Lung (tissue), 11 donors: ENCODE measurements at regions not wholly inside any gene's neighbourhood (a gene's known extent, or its start where the extent isn't known, plus 50 kb on each side); places are given as distances from the start of the nearest gene placed in this dataset.

Source experiments
- ATAC-seq: fragments of 200-7000 bp; cut with Tn5 transposase; one replicate; pipeline ENCODE4 v1.9.1; 2020; ENCODE audit warnings: moderate number of reproducible peaks; ENCODE audit not compliant: insufficient read depth, low FRiP score
- DNase-seq, 3 donors: peaks; one replicate each; pipeline ENCODE4 v3.0.0-alpha.2; 2013 to 2017
- H3K27ac ChIP-seq, 2 donors: one replicate each; pipeline ENCODE4 v1.5.1; 2013; ENCODE audit warnings: mild to moderate bottlenecking in 2 of 2, moderate library complexity in 2 of 2, control low read depth in 1 of 2, inconsistent platforms in 1 of 2, low read depth in 1 of 2, low read length in 1 of 2
- H3K27me3 ChIP-seq, 3 donors: one replicate each; pipeline ENCODE4 v1.5.1; 2013; ENCODE audit warnings: low read length in 2 of 3; ENCODE audit not compliant: control insufficient read depth in 3 of 3, insufficient read depth in 3 of 3
- H3K36me3 ChIP-seq, 4 donors: one replicate each; pipeline ENCODE4 v1.5.1; 2013; ENCODE audit warnings: low read length in 4 of 4, mild to moderate bottlenecking in 1 of 4, moderate library complexity in 1 of 4; ENCODE audit not compliant: control insufficient read depth in 4 of 4, insufficient read depth in 4 of 4
- H3K4me1 ChIP-seq, 5 donors: one replicate each; pipeline ENCODE4 v1.5.1; 2013; ENCODE audit warnings: low read length in 5 of 5, mild to moderate bottlenecking in 2 of 5, moderate library complexity in 1 of 5; ENCODE audit not compliant: control insufficient read depth in 5 of 5, insufficient read depth in 5 of 5
- H3K4me3 ChIP-seq: one replicate; pipeline ENCODE4 v1.5.1; 2013; ENCODE audit warnings: mild to moderate bottlenecking, control low read depth, moderate library complexity
- H3K9ac ChIP-seq, 2 donors: one replicate each; pipeline ENCODE4 v1.5.1; 2013; ENCODE audit warnings: low read length in 2 of 2, control low read depth in 1 of 2; ENCODE audit not compliant: insufficient read depth in 1 of 2
- H3K9me3 ChIP-seq, 4 donors: one replicate each; pipeline ENCODE4 v1.5.1; 2013; ENCODE audit warnings: low read length in 3 of 4, mild to moderate bottlenecking in 1 of 4, moderate library complexity in 1 of 4; ENCODE audit not compliant: control insufficient read depth in 4 of 4, insufficient read depth in 3 of 4
- WGBS, 2 donors: extraction: QIAGEN DNeasy Blood & Tissue Kit; methylation state at CpG; one replicate each; pipeline ENCODE4 v1.1.7; 2013; 5-methylcytosine and 5-hydroxymethylcytosine counted together
- TF ChIP-seq, protein P1 (sequence below): IDR thresholded peaks from 2 replicates; pipeline ENCODE4 v1.5.1; 2012; ENCODE audit warnings: mild to moderate bottlenecking; ENCODE audit errors: control extremely low read depth, extremely low read depth
- donor health status: control.
- donor health status: control.
- donor health status: Bipolar disorder and iron deficiency.
- donor health status: healthy.
- donor health status: DM: yes; HTN: yes; CAD: no.

DNA sequence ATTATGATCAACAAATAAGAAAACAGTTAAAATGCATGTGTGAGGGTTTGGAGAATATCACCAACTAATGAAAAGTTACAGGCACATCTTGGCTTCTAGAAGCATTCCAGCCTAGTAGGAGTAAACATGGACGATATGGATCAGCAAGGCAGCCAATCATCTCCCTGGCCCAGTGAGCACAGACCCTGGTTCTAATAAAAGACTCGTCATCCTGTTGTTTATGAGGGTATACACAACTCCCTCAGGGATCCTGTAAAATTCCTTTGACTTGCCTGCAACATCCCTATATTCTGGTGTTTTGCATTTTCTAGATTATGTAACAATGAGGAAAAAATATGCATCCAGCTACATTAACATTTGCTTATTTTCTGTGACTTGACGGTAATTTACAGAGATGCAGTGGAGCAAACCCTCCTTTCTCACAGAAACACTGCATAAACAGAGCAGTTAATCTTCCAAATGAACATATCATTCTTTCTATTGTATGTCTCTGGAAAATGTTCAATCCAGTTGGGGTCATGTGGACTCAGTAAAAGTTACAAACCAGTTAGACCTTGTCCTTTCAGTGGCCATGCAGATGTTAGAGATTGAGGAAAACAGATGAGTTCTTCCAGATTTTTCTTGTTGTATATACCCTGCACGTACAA lies 88.9 kb upstream of the NDP start:
- H3K9ac ChIP-seq, result no peak overlapping the region
- DNase-seq (no peak), ATAC-seq (no peak)
- TF ChIP-seq, protein P1, sequence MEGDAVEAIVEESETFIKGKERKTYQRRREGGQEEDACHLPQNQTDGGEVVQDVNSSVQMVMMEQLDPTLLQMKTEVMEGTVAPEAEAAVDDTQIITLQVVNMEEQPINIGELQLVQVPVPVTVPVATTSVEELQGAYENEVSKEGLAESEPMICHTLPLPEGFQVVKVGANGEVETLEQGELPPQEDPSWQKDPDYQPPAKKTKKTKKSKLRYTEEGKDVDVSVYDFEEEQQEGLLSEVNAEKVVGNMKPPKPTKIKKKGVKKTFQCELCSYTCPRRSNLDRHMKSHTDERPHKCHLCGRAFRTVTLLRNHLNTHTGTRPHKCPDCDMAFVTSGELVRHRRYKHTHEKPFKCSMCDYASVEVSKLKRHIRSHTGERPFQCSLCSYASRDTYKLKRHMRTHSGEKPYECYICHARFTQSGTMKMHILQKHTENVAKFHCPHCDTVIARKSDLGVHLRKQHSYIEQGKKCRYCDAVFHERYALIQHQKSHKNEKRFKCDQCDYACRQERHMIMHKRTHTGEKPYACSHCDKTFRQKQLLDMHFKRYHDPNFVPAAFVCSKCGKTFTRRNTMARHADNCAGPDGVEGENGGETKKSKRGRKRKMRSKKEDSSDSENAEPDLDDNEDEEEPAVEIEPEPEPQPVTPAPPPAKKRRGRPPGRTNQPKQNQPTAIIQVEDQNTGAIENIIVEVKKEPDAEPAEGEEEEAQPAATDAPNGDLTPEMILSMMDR, result no peak
- H3K36me3 ChIP-seq, result no peaks in the 10 kb centered on the region
- H3K4me1 ChIP-seq, result no peaks in the 10 kb centered on the region
- H3K27me3 ChIP-seq, result peaks cover 5 to 12% (median 8%) of the 10 kb centered on the region in 3 donors
- no peak overlapping the region for H3K27ac ChIP-seq
- H3K4me3 ChIP-seq, result no peak overlapping the region
- peaks cover 0 to 6% (median 2%) of the 10 kb centered on the region in 4 donors for H3K9me3 ChIP-seq
- 54 to 78% methylated on average over 4 of the region's 4 CpGs for WGBS, 2 donors

GRCh38 chrX:44060221-44060620 lies 87.0 kb upstream of the NDP start:
- DNase-seq (no peak), ATAC-seq (no peak)
- Histone ChIP-seq H3K27ac (no peak overlapping the region), H3K4me3 (no peak overlapping the region), H3K4me1 (no peaks in the 10 kb centered on the region), H3K27me3 (peaks cover 5 to 21% (median 10%) of the 10 kb centered on the region in 3 donors), H3K9ac (no peak overlapping the region), H3K9me3 (peaks cover 0 to 4% (median 2%) of the 10 kb centered on the region in 4 donors), H3K36me3 (no peaks in the 10 kb centered on the region)
- 34 to 72% methylated on average over 2 of the region's 2 CpGs for WGBS, 2 donors
- TF ChIP-seq, protein P1, result no peak

- Histone ChIP-seq H3K4me3 (no peak overlapping the region), H3K9ac (no peak overlapping the region), H3K27ac (no peak overlapping the region), H3K27me3 (peaks cover 5 to 27% (median 11%) of the 10 kb centered on the region in 3 donors), H3K36me3 (no peaks in the 10 kb centered on the region), H3K4me1 (no peaks in the 10 kb centered on the region), H3K9me3 (peaks cover 0 to 4% (median 2%) of the 10 kb centered on the region in 4 donors)
- TF ChIP-seq, protein P1, result no peak
- 82 to 94% methylated on average over 4 of the region's 4 CpGs for WGBS, 2 donors
- DNase-seq (no peak), ATAC-seq (no peak)
These were observed 85.1 kb upstream of the NDP start for GRCh38 chrX:44058339-44058738.

DNA sequence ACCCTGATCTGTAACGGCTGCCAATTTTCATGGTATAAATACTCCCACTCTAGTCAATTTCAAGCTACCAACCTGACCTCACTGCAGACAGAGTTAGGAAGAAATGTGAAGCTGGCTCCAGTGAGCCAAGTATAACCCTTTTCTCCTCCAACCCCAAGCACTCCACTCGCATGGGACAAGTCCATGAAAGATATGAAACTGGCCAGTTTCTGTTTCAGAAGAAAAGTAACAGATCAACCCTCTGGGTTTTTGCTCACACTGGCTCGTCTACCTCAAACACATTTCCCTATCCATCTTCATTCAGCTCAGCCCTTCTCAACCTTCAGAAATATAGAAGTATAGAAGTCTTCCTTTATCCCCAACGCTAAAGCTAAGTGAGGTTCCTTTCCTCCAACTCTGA lies 82.4 kb upstream of the NDP start:
- TF ChIP-seq, protein P1, result no peak
- no peaks in the 10 kb centered on the region for H3K4me1 ChIP-seq
- DNase-seq (no peak), ATAC-seq (no peak)
- no peak overlapping the region for H3K4me3 ChIP-seq
- 61 to 63% methylated on average over 4 of the region's 4 CpGs for WGBS, 2 donors
- H3K27ac ChIP-seq, result no peak overlapping the region
- peaks cover 5 to 35% (median 9%) of the 10 kb centered on the region in 3 donors for H3K27me3 ChIP-seq
- H3K9ac ChIP-seq, result no peak overlapping the region
- no peaks in the 10 kb centered on the region for H3K36me3 ChIP-seq
- peaks cover 0 to 4% (median 2%) of the 10 kb centered on the region in 4 donors for H3K9me3 ChIP-seq
